GM12872 (cell line): ENCODE measurements at regions not wholly inside any gene's neighbourhood (a gene's known extent, or its start where the extent isn't known, plus 50 kb on each side); places are given as distances from the start of the nearest gene placed in this dataset.

Source experiments
- TF ChIP-seq, protein P1 (sequence below): IDR thresholded peaks from 3 replicates; pipeline ENCODE4 v1.5.1; 2011; ENCODE audit warnings: low read depth, mild to moderate bottlenecking, low read length, moderate library complexity; ENCODE audit not compliant: insufficient read depth

DNA sequence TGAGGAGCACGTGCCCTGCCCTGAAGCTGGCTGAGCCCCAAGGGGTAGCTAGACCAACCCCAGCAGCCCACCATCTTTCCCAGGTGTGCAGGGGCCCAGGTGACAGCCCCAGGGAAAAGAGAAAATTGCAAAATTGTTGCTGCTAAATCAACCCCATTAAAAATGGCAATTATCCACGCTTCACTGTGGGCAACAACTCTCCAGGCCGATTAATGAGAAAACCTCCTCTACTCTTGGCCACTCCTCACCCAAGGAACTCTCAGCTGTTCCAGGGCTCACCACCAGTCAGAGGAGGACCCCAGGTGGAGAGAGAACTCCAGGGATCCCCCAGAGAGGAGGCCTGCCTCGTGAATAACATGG is 516.1 kb upstream of the MGMT start:
- TF ChIP-seq, protein P1, sequence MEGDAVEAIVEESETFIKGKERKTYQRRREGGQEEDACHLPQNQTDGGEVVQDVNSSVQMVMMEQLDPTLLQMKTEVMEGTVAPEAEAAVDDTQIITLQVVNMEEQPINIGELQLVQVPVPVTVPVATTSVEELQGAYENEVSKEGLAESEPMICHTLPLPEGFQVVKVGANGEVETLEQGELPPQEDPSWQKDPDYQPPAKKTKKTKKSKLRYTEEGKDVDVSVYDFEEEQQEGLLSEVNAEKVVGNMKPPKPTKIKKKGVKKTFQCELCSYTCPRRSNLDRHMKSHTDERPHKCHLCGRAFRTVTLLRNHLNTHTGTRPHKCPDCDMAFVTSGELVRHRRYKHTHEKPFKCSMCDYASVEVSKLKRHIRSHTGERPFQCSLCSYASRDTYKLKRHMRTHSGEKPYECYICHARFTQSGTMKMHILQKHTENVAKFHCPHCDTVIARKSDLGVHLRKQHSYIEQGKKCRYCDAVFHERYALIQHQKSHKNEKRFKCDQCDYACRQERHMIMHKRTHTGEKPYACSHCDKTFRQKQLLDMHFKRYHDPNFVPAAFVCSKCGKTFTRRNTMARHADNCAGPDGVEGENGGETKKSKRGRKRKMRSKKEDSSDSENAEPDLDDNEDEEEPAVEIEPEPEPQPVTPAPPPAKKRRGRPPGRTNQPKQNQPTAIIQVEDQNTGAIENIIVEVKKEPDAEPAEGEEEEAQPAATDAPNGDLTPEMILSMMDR: no peak

DNA sequence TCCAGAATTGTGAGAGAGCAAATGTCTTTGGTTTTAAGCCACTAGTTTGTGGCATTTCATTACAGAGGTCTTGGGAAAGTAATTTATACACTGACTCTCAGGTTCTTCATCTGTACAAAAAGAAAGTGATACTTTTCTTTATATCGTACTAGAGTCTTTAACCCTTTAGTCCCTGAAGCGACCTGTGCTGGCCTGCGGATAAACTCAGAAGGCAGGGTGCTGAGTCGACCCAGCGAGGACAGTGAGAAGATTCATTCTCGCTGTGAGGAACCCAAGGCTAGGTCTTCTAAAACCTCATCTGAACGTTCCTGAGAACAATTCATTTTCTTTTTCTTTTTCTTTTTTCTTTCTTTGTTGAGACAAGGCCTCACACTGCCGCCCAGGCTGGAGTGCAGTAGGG is 514.2 kb upstream of the MGMT start:
- TF ChIP-seq, protein P1: no peak

DNA sequence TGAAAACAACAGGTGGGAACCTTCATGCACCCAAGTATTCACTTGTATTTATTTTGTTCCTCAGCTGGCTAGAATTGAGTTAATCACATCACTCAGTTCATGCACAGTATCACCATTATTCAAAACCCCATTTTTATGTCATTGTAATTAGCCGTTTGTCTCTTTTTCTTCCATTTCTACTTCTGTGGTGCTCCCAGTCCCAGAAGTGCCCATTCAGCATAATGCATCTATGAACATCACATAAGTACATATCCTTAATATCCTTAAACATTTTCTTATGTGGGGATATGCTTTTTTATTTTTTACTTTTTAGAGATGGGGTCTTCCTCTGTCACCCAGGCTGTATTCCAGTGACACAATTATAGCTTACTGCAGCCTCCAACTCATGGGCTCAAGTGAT is 510.9 kb upstream of the MGMT start:
- TF ChIP-seq, protein P1: no peak

DNA sequence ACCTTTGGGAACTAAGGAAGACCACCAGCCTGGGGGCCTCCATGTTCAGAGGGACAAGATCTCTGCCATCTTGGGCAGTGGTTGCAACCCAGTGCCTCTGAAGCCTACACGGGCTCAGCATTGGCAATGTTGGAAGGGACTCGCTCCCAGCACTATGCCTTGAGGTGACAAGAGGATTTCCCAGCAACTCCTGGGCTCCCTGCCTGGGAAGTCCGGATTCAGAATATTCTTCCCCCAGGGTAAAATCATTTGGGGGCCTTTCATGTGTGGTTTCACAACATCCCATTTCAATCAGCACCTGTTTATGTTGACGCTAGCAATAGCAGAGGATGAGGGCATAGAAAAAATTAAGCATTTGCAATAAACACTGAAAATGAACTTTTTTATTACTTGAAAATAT is 509.8 kb upstream of the MGMT start:
- TF ChIP-seq, protein P1: no peak

DNA sequence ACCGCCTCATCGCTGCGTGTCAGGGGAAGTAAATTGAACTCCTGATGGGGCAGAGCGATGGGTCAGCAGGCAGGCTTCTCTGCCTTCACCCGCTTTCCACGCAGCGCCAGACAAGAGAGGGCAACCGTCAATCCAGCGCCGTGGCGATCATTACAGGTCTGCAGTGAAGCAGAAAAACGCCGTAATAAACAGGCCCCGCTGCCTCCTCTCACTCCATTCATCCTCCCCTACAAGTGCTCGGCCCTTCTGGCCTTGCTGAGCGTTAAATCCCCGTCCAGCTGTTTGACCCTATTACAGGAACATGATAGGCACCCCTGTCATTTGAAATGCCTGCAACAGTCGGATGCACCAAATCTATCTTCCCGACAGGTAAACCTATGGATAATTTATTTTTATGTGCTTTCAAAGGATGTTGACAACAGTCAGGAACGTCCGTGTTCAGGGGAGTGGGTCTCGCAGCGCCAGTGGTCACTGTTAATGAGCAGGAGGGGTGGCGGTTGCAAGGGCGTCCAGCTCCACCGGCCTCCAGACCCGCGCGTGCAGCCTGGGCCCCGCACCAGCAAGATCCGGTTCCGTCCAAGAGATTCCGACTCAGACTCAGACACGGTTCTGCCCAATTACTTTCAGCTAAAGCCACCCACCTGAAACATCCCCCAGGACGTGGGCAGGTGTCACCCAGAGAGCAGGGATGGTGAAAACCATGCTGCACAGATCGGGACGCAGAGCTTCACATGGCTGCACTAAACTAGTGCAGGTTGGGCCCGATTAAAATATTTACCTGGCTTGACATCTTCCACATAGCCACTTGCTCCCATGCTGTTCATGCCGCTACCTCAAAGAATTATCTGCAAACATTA is 508.0 kb upstream of the MGMT start:
- TF ChIP-seq, protein P1: no peak

DNA sequence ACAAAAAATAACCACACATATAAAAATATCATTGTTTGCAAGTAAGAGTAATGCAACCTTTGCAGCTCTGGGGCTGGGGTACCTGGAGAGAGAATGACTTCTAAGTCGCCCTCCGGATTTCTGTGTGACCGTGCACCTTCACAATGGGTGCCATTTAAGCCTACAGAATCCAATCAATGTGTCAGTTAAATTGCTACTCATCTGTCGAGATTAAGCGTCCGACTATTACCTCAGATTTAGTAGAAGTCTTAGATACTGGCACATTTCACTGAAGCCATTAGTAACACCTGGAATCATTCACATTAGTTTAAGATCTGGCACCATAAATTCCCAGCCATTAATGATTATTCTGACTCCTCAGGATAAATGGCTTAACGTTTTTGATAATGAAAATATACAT is 507.3 kb upstream of the MGMT start:
- TF ChIP-seq, protein P1: no peak

DNA sequence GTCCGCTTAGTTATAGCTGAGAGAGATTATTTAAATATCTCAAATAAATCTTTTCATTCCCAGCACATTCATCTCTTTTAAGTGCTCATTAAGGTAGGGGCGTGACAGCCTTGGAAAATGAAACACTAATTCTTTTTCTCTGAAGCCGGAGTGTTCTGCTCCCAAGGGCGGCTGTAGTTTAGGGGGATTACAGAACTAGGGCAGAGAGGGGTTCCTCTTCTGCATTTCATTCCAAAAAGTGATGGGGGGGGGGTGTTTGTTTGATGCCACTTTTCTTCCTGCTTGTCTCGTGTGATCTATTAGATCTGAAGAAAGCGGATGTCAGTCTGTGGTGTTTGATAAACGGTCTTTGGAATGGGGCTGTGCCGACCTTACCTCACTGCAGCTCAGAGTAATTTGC is 506.5 kb upstream of the MGMT start:
- TF ChIP-seq, protein P1: no peak
